GM12878 (cell line): ENCODE measurements at regions not wholly inside any gene's neighbourhood (a gene's known extent, or its start where the extent isn't known, plus 50 kb on each side); places are given as distances from the start of the nearest gene placed in this dataset.

Experiments used
- ATAC-seq: fragments of 200-7000 bp; cut with Tn5 transposase; 3 replicates; pipeline ENCODE4 v1.9.1; 2020; ENCODE audit warnings: mild to moderate bottlenecking, moderate library complexity
- BruUV-seq: library from RNA; stranded (reverse); fragments of 400-500 nt; replicated peaks from 2 replicates; lab custom pipeline; 2021; lab: Mats Ljungman, UMichigan
- CTCF ChIA-PET: fragments of 300-600 bp; sonication (Branson Sonifier 250); formaldehyde crosslinking; extraction: SDS; loops from one replicate; lab custom pipeline; 2021; ENCODE audit warnings: inconsistent platforms; lab: Yijun Ruan, JAX
- POLR2A ChIA-PET: fragments of 350-600 bp; formaldehyde crosslinking; extraction: SDS; loops from one replicate; lab custom pipeline; 2021; ENCODE audit warnings: inconsistent platforms; lab: Charles Lee
- RAD21 ChIA-PET: fragments of 300-600 bp; sonication (Branson Sonifier 250); formaldehyde crosslinking; loops from one replicate; lab custom pipeline; 2023; ENCODE audit warnings: antibody characterized with exemption; ENCODE audit not compliant: unreplicated experiment; lab: Charles Lee
- SMC1A ChIA-PET: fragments of 300-600 bp; sonication (Branson Sonifier 250); formaldehyde crosslinking; loops from one replicate; lab custom pipeline; 2023; ENCODE audit not compliant: unreplicated experiment, uncharacterized antibody; lab: Charles Lee
- DNase-seq: peaks from one replicate; pipeline ENCODE4 v3.0.0-alpha.2; 2011; ENCODE audit warnings: low read depth, low spot score
- FAIRE-seq: peaks from 3 replicates; lab custom pipeline; 2011; peaks lifted over from hg19 to GRCh38; lab: Jason Lieb, UNC
- H2AFZ ChIP-seq: 2 replicates; pipeline ENCODE4 v1.6.0; 2011; ENCODE audit warnings: low read depth, low read length, control low read depth; ENCODE audit not compliant: control insufficient read depth
- H3K27ac ChIP-seq: 2 replicates; pipeline ENCODE4 v1.5.1; 2011; ENCODE audit warnings: control low read depth; ENCODE audit not compliant: control insufficient read depth, insufficient read depth
- H3K27me3 ChIP-seq, 2 experiments: replicated peaks in 1 of 2; 2 replicates each; pipeline versions ENCODE4 v1.6.0 to v1.6.1; 2011; ENCODE audit warnings: low read length in 1 of 2; ENCODE audit not compliant: control insufficient read depth in 2 of 2, insufficient read depth in 2 of 2
- H3K36me3 ChIP-seq, 2 experiments: 2 replicates each; pipeline ENCODE4 v1.5.1; 2011; ENCODE audit warnings: low read length in 1 of 2; ENCODE audit not compliant: control insufficient read depth in 2 of 2, insufficient read depth in 2 of 2
- H3K4me1 ChIP-seq: 2 replicates; pipeline ENCODE4 v1.6.1; 2011; ENCODE audit warnings: mild to moderate bottlenecking, low read length, moderate library complexity, mixed read lengths; ENCODE audit not compliant: control insufficient read depth, insufficient read depth
- H3K4me2 ChIP-seq: 2 replicates; pipeline ENCODE4 v1.6.0; 2011; ENCODE audit warnings: control low read depth; ENCODE audit not compliant: control insufficient read depth, insufficient read depth
- H3K4me3 ChIP-seq: fragments of 200-600 bp; sonication (generic); 2 replicates; pipeline ENCODE4 v1.5.1; 2016
- H3K79me2 ChIP-seq: 2 replicates; pipeline ENCODE4 v1.6.0; 2011; ENCODE audit warnings: low read length; ENCODE audit not compliant: control insufficient read depth, insufficient read depth
- H3K9ac ChIP-seq: 2 replicates; pipeline ENCODE4 v1.8.0; 2011; ENCODE audit warnings: low read length, control low read depth, mixed read lengths; ENCODE audit not compliant: control insufficient read depth, insufficient read depth
- H3K9me3 ChIP-seq: replicated peaks from 3 replicates; pipeline ENCODE4 v1.5.1; 2011; ENCODE audit warnings: mild to moderate bottlenecking, low read length; ENCODE audit not compliant: control insufficient read depth, insufficient read depth
- H4K20me1 ChIP-seq: 2 replicates; pipeline ENCODE4 v1.6.0; 2011; ENCODE audit not compliant: control insufficient read depth, insufficient read depth
- BCLAF1 ChIP-seq: fragments of 450-650 bp; IDR thresholded peaks from 2 replicates; pipeline ENCODE4 v1.6.1; 2017; ENCODE audit warnings: antibody characterized with exemption, mild to moderate bottlenecking, moderate library complexity
- NR2C2 ChIP-seq: IDR thresholded peaks from 2 replicates; pipeline ENCODE4 v1.6.1; 2011; ENCODE audit warnings: borderline replicate concordance, low read depth; ENCODE audit not compliant: control insufficient read depth, insufficient read length
- RB1 ChIP-seq: fragments of 450-650 bp; formaldehyde crosslinking; IDR thresholded peaks from 2 replicates; pipeline ENCODE4 v1.6.1; 2017; ENCODE audit warnings: mild to moderate bottlenecking, borderline replicate concordance
- TCF3 ChIP-seq: IDR thresholded peaks from 2 replicates; pipeline ENCODE4 v1.6.1; 2012; ENCODE audit warnings: low read depth, mild to moderate bottlenecking, low read length, borderline replicate concordance; ENCODE audit not compliant: insufficient read depth
- whole genome bisulfite sequencing: methylation state at CpG from one replicate; pipeline ENCODE4 v1.1.6; 2016; ENCODE audit warnings: low lambda C conversion rate; ENCODE audit not compliant: insufficient replicate concordance, insufficient coverage; ENCODE audit errors: missing lambda C conversion rate; 5-methylcytosine and 5-hydroxymethylcytosine counted together
- in situ Hi-C: fragments of 300-500 bp; cut with MboI; formaldehyde crosslinking; loops from 9 replicates; pipeline ENCODE4 v1.14.3; 2018; ENCODE audit warnings: mixed read lengths
- intact Hi-C: fragments of 100-400 bp; cut with micrococcal nuclease; formaldehyde crosslinking; loops from one replicate; pipeline ENCODE4 v1.14.2; 2022; ENCODE audit not compliant: unreplicated experiment
- TF ChIP-seq, protein P1 (sequence below): fragments of 450-650 bp; IDR thresholded peaks from 2 replicates; pipeline ENCODE4 v1.6.1; 2017; ENCODE audit warnings: mild to moderate bottlenecking, moderate library complexity

DNA sequence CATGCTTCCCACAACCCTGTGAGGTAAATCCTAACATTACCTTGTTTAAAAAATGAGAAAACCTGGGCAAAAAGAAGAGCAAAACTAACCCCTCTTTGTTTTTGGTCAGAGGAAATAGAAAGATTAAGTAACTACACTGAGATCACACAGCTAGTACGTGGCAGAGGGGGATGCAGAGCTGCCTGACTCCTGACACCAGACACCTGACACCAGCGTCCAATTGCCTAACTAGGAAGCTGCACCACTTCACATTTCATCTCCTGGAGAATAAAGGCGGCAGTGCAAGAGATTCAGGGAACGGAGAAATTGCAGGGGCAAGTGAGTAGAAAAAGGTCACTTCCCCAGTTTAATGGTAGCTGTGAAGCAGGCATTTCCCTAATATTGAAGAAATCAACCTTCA lies 229.3 kb upstream of the PTBP2 start (continued):
- no peak for TF ChIP-seq BCLAF1

DNA sequence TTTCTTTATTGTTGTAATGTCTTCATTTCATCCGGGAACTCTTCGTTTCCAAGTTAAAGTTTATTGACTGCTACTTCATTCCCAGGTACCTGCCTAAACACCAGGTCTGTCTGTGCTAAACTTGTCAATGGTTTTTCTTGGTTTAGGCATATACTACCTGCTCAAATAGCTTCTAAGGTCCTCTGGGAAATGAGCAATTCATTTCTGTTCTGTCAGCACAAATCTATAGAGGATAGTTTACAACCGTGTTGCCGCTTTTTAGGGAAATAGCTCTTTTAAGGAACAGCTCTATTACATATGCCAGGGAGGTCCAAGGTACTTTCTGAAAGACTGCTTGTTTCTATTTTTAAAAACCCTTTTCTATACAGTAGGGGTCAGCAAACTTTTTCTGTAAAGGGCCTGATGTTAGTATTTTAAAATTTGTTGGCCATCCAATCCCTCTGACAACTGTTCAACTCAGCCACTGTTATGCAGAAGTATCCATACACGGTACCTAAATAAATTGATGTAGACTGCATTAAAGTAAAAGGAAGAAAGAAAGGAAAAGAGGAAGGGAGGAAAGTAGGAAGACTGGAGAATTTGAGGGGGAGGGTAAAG lies 222.7 kb upstream of the PTBP2 start:
- Histone ChIP-seq H3K79me2 (no peaks in the 10 kb centered on the region), H4K20me1 (no peaks in the 10 kb centered on the region), H3K36me3 (no peaks in the 10 kb centered on the region), H2AFZ (no peak overlapping the region), H3K9ac (no peak overlapping the region), H3K4me2 (no peak overlapping the region), H3K27ac (no peak overlapping the region), H3K9me3 (no peaks in the 10 kb centered on the region), H3K27me3 (no peaks in the 10 kb centered on the region), H3K4me1 (no peaks in the 10 kb centered on the region), H3K4me3 (no peak overlapping the region)
- in situ Hi-C loops (no loop called here), intact Hi-C loops (no loop called here)
- ChIA-PET CTCF (no interaction called here), POLR2A (no interaction called here), SMC1A (interaction anchor here (1.7 kb wide), 1 partner anchor 22 kb away, joined by 4 read pairs; no protein-coding TSS in a partner anchor), RAD21 (no interaction called here)
- FAIRE-seq (no peak), DNase-seq (no peak), ATAC-seq (no peak)
- whole genome bisulfite sequencing: 44% methylated on average over 5 of the region's 5 CpGs
- no TSS peak for BruUV-seq
- TF ChIP-seq TCF3 (no peak), RB1 (no peak), NR2C2 (no peak)
- TF ChIP-seq, protein P1, sequence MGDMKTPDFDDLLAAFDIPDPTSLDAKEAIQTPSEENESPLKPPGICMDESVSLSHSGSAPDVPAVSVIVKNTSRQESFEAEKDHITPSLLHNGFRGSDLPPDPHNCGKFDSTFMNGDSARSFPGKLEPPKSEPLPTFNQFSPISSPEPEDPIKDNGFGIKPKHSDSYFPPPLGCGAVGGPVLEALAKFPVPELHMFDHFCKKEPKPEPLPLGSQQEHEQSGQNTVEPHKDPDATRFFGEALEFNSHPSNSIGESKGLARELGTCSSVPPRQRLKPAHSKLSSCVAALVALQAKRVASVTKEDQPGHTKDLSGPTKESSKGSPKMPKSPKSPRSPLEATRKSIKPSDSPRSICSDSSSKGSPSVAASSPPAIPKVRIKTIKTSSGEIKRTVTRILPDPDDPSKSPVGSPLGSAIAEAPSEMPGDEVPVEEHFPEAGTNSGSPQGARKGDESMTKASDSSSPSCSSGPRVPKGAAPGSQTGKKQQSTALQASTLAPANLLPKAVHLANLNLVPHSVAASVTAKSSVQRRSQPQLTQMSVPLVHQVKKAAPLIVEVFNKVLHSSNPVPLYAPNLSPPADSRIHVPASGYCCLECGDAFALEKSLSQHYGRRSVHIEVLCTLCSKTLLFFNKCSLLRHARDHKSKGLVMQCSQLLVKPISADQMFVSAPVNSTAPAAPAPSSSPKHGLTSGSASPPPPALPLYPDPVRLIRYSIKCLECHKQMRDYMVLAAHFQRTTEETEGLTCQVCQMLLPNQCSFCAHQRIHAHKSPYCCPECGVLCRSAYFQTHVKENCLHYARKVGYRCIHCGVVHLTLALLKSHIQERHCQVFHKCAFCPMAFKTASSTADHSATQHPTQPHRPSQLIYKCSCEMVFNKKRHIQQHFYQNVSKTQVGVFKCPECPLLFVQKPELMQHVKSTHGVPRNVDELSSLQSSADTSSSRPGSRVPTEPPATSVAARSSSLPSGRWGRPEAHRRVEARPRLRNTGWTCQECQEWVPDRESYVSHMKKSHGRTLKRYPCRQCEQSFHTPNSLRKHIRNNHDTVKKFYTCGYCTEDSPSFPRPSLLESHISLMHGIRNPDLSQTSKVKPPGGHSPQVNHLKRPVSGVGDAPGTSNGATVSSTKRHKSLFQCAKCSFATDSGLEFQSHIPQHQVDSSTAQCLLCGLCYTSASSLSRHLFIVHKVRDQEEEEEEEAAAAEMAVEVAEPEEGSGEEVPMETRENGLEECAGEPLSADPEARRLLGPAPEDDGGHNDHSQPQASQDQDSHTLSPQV: no peak
